ENCODE measurements at regions not wholly inside any gene's neighbourhood (a gene's known extent, or its start where the extent isn't known, plus 50 kb on each side); places are given as distances from the start of the nearest gene placed in this dataset.

DNA sequence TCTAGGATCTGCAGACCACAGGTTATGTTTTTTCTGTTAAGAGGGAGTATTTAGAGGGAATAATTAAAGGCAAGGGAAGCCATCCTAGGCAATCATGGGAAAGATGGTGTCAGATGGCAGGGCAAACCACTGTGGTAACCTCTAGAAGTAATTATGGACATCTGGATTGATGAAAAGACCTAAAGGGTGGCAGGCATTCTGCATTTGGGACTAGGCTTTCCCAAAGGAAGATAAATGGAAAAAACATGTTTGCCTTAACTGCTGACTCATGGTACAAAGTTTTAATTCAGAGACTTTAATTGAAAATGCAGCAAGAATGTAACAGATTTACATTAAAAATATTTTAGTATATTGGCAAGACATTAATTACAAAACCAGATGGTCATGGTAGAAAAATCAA is 88.1 kb downstream of the TMEM30B start:
- TF ChIP-seq, protein P1, sequence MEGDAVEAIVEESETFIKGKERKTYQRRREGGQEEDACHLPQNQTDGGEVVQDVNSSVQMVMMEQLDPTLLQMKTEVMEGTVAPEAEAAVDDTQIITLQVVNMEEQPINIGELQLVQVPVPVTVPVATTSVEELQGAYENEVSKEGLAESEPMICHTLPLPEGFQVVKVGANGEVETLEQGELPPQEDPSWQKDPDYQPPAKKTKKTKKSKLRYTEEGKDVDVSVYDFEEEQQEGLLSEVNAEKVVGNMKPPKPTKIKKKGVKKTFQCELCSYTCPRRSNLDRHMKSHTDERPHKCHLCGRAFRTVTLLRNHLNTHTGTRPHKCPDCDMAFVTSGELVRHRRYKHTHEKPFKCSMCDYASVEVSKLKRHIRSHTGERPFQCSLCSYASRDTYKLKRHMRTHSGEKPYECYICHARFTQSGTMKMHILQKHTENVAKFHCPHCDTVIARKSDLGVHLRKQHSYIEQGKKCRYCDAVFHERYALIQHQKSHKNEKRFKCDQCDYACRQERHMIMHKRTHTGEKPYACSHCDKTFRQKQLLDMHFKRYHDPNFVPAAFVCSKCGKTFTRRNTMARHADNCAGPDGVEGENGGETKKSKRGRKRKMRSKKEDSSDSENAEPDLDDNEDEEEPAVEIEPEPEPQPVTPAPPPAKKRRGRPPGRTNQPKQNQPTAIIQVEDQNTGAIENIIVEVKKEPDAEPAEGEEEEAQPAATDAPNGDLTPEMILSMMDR (IDR thresholded peaks at IDR 0.05; ENCODE audit: control extremely low read depth in 1 of 3, insufficient read depth in 1 of 3, low read depth in 1 of 3, low read length in 3 of 3), result no peak
- TF ChIP-seq, protein P2, sequence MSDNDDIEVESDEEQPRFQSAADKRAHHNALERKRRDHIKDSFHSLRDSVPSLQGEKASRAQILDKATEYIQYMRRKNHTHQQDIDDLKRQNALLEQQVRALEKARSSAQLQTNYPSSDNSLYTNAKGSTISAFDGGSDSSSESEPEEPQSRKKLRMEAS (IDR thresholded peaks at IDR 0.05), result no peak
- TF ChIP-seq FOSL1 (IDR thresholded peaks at IDR 0.05; ENCODE audit: insufficient read depth, low read depth, low read length) (no peak), POLR2A (IDR thresholded peaks at IDR 0.05; ENCODE audit: control extremely low read depth in 1 of 2, low read depth in 2 of 2, low read length in 2 of 2) (no peak), SIN3A (conservative IDR thresholded peaks at IDR 0.05 in 1 of 2, IDR thresholded peaks at IDR 0.05 in 1 of 2; ENCODE audit: low read depth in 1 of 2, low read length in 2 of 2) (no peak), ASH2L (IDR thresholded peaks at IDR 0.05; ENCODE audit: low read length) (no peak), CHD2 (IDR thresholded peaks at IDR 0.05; ENCODE audit: low read length) (no peak), SIX5 (IDR thresholded peaks at IDR 0.05; ENCODE audit: low read depth, low read length) (no peak), POLR2AphosphoS5 (IDR thresholded peaks at IDR 0.05; ENCODE audit: low read depth, low read length) (no peak), EP300 (IDR thresholded peaks at IDR 0.05; ENCODE audit: borderline replicate concordance in 1 of 2, low read depth in 2 of 2, low read length in 2 of 2) (no peak), CHD1 (IDR thresholded peaks at IDR 0.05; ENCODE audit: low read depth, low read length) (no peak), CEBPB (IDR thresholded peaks at IDR 0.05; ENCODE audit: low read depth, low read length) (no peak), SP1 (IDR thresholded peaks at IDR 0.05; ENCODE audit: low read depth, low read length) (no peak)
- TF ChIP-seq, protein P3, sequence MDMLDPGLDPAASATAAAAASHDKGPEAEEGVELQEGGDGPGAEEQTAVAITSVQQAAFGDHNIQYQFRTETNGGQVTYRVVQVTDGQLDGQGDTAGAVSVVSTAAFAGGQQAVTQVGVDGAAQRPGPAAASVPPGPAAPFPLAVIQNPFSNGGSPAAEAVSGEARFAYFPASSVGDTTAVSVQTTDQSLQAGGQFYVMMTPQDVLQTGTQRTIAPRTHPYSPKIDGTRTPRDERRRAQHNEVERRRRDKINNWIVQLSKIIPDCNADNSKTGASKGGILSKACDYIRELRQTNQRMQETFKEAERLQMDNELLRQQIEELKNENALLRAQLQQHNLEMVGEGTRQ (IDR thresholded peaks at IDR 0.05; ENCODE audit: low read length), result no peak
